A172 (cell line): ENCODE measurements at regions not wholly inside any gene's neighbourhood (a gene's known extent, or its start where the extent isn't known, plus 50 kb on each side); places are given as distances from the start of the nearest gene placed in this dataset.
A peak's percentile ranks its signal among the peaks of the same experiment; 100 is the strongest.
"Not testable (repeated sequence)": the region's sequence is repeated elsewhere in the genome, so short reads cannot be mapped to it uniquely, and the experiment has no call there.

Experiments used
- DNase-seq: peaks from one replicate; pipeline ENCODE4 v3.0.0-alpha.2; 2015; ENCODE audit warnings: low spot score

DNA sequence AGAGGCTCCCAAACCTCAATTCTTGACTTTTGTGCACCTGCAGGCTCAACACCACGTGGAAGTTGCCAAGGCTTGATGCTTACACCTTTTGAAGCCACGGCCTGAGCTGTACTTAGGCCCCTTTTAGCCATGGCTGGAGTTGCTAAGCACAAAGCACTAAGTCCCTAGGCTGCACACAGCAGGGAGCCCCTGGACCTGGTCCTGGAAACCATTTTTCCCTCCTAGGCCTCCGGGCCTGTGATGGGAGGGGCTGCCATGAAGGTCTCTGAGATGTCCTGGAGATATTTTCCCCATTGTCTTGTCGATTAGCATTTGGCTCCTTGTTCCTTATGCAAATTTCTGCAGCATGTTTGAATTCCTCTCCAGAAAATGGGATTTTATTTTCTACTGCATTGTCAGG, 247.1 kb upstream of the ARPP21 start:
- no peak for DNase-seq

DNA sequence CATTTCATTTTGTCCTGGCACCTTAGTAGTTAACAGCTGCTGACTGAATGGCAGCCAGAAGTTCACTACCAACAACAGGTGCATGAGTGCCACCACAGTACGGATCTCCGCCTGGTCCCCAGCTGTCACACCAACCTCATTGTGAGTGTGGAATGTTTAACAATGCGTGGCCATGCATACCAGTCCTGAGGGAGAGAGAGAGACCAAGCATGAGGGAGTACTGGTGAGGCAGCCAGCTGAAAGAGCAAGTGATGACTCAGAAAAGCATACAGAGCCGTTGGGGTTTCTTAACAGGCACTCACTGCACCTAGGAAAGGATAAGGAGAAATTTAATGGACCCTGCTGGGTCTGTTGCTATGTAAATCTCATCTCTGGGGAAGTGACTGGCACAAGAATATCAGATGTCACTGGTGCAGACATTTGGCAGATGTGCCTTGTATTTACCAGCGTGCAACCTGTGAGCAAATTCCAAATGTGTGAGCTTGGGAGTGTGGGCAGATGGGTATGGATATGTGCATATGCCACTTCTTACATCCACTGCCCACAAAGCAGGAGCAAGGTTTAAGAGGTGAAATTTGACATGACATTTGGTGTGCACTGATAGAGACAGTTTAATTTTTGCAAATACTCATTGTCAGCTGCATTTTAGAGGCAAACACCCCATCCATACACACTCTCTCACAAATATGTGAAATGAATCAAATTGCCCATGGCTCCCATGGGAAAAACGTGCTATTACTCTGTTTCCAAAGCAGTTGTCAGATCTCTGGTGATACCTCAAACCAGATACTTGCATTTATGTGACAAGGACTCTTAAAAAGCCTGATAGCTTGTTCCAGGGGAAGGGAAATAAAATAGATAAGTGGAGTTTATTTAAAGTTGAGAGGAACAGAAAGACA, 245.2 kb upstream of the ARPP21 start:
- no peak for DNase-seq

DNA sequence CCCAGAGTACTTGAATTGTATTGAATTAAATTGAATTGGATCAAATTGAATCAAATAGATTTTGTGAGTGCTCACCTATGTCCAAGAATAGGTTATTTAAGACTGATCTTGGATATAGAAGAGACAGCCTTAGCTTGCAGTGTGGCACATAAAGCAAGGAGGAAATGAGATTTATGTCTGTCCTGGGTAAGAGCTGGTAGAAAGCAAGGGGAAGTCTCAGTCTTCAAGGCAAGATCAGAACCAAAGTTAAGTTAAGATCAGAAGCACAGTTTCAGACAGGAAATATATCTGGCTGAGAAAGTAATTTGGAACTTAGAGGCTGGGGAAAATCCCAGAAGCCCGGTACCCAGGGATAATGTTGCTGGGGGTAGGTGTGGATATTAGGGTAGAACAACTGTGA, 244.4 kb upstream of the ARPP21 start:
- DNase-seq = no peak

DNA sequence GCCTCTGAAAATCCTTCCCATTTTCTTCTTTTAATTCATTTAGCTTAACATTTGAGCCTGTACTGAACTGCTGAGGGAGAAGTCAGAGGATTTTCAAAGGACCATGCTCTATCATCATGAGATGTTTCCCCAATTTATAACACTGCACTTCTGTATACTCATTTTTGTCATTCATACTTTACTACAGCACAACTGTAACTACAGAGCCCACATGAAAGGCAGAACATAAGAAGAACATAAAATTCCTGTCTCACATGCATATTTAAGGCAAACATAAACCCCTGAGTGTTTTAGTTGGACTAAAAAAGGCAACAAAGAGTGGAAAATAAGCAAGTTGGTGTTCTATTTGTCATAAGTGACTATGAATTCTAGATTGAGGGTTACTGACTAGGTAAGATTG, 237.7 kb upstream of the ARPP21 start:
- no peak for DNase-seq

DNA sequence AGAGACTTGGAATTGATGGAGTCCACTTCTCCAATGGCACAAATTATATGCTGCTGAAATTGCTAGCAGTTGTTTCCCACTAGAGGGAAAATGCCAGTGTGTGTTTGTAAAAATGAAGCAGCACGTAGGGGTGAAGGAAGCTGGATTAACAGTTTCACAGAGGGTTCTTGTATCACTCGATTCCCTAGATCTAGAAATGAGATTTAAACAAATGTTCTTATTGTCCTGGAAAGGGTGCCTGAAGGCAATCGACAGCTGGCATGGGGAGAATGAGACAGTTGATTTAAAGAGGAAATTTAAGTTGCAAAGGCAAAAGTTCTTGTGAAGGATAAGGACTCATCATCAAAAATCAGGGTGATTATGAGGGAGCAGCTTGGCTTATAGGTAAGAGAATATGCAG, 234.8 kb upstream of the ARPP21 start:
- no peak for DNase-seq

DNA sequence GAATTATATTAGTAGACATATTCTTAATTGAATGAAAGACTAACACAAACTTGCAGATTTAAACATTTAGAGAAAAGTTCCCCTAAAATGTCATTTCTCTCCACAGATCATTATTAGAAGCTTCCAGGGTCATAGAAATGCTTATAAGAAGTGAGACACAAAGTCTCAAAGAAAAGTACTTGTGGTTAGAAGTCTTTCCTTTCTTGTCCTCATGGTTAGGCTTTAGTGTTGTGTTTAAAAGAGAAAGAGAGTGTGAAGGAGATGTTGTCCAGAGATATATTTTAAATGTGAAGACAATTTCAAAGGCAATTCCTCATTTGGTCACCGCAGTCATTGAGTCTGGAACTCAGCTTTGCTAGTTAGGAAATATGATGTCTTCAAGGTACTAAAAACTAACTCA, 230.4 kb upstream of the ARPP21 start:
- no peak for DNase-seq

DNA sequence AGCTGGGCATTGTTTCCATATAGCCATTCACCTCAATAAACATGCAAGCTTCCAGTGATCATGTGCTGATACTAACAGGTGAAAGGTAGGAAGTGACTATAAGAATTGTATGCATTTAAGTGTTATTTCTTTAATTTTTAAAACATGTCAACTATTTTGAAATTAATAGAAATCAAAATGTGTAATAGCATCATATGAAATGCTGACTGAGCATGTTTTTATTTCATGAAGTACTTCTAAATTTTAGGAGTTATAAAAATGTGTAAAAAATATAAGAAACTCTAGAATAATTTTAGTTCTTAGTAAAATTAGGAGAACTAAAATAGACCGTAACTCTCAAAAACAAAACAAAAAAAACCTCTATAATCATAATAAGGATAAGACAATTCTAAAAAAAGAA, 229.3 kb upstream of the ARPP21 start:
- no peak for DNase-seq

DNA sequence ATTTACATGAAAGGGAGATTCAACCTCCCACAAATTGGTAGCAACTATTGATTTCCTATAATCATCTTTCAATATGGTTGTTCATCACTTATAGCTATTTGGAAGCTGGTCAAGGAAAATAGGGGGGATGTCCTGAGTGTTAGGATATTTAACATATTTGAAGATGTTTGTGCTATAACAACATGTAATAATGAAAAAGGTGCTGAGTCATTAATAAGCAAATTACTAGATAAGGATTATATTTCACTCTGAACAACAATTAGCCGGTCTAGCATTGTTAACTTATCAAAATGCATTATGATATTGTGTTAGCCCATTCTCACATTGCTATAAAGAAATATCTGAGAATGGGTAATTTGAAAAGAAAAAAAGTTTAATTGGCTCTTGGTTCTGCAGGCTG, 225.8 kb upstream of the ARPP21 start:
- no peak for DNase-seq

DNA sequence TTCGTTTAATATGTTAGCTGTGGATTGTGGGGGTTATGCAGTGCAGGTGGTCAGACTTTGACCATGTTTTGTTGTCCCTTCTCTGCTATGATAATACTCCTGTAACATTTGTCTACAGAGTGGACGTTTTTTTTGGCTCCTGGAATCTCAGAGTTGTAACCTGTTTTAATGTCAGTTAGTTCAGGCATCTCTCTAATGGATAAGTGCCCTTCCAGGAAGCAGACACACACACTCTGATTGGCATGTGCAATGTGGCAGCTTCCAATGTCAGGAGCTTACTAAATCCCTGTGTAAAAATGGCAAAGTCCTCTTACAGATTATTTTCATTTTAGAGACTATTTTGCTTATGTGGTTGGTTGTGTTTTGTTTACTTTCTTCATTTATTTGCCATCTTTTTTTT, 222.2 kb upstream of the ARPP21 start:
- no peak for DNase-seq

DNA sequence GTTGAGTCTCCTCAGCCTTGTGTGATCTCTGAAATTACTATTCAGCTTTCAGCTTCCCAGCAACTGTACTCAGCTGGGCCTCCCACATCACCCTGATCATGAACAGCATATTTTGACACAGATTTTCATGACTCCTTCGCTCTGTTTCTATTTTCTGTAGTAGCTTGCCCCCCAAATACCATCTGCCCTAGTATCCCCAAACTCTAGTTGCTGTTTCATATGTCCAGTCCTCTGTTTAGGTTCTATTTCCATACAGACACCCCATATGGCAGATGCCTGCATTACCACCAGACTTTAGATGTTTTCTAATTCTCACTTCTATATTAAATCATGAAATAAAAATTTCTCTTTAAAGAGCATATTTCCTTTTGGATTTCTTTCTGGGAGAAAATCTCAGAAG, 217.2 kb upstream of the ARPP21 start:
- no peak for DNase-seq

DNA sequence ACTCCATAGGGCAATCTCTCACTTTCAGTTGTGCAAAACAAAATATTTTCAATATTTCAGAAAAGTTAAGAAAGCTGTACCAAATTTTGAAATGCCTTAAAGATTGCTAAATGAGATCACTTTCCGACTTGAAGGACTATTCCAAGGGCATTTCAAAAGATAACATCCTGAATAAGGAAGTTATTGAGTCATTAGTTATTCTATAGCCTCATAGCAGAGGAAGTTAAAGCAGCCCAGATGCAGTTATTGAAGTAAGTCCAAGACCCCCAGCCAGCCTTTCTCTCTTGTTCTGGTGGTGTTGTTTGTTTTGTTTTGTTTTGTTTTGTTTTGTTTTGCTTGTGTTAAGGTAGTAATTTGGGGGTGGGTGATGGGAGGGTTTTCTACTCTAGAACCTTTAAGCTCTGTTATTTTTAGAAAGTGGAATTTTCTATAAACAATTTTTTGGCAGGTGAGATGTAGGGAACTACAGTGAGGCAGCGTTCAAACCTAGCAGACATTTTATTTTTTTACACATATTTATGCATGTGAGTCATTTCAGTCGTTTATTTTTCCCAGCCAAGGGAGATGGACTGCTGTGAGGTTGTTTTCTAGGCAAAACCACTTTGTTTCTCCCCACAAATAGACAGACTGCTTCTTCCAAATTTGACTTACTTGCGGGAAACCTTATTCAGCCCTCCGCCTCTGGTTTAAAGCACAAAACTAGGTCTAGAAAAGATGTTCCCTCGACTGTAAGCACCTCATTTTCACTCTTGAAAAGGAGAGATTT, 216.3 kb upstream of the ARPP21 start:
- peak; percentile 44 for DNase-seq

DNA sequence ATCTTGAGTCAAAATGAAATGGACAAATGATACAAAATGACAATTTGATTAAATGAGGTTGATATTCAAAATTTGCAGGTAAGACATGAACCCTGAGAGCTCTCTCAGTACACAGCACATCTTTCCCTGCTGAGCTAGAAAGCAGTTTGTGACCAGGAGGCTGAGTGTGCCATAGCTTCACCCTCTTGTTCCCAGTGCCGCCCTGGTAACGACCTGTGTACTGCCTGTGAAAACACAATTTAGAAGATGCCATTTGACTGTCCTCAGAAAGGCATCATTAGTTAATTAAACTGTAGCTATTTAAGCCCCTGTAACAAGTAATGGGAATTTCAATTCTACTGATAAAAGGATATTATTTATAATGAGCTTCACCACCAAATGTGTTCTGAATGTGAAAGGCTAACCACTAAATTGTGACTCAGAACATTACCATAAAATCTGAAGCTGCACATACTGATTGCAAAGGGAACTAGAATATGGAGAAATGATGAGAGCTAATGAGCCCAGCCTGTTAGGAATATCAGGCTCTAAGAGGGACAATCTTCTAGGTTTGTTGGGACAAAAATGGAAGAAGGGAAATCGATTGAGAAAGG, 212.9 kb upstream of the ARPP21 start:
- DNase-seq = peak; percentile 5

DNA sequence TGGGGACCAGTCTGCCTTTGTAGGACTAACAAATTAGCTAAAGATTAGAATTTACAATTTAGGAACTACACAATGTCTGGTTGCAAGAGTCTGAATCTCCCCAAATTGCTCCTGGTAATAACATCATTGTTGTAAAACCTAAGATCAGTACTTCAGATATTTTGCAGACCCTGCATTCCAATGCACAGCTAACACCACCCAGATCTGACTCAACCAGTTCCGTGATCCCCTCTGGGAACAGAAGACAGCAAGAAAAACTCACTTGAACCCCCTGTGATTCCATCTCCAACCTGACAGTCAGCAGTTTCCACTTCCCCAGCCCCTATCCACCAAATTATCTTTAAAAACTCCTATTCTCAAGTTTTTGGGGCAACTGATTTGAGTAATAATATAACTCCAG, 201.9 kb upstream of the ARPP21 start:
- DNase-seq = no peak

DNA sequence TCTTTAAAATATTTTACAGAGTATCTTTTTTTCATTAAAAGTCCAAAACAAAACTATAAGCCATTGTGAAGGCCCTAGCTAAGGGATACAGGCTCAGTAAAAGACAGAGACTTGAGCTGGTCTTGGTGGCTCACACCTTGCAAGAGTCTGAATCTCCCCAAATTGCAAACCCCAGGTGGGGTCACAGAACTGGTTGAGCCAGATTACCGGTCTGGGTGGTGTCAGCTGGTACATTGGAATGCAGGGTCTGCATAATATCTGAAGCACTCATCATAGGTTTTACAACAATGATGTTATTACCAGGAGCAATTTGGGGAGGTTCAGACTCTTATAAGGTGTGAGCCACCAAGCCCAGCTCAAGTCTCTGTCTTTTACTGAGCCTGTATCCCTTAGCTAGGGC, 201.2 kb upstream of the ARPP21 start:
- no peak for DNase-seq

DNA sequence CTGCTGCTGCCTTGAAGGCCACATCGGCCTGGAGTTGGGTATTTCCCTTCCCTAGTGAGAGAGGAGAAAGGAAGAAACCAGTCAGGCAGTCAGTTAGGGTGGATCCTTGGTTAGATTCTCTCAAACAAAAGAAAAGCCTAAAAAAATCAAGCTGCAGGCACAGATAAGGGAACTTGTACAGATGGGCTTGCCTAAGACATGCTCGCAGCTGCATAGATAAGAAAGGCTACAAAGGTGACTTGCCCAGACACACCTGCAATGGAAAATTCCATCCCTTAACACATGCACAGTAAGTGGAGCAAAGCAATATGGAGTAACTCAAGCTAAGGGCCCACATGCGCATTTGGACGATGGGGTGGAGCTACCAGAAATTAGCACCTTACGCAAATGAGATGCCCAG, 199.7 kb upstream of the ARPP21 start:
- no peak for DNase-seq

DNA sequence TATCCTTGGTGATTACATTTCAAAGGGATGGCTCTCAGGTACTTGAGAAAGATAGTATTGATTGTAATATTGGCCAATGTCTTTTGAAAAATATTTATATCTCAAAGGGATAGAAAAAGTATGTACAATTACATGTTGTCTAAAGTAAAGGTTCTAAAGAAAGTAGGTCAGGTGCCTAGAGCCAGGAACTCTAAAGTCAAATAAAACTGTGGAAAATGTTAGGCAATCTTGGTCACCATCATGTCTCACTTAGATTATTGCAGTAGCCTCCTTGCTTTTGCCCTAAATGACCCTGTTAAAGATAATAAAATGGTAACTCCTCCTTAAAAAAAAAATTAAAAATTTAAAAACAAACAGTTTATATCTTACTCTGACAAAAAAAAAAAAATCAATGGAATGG, 198.5 kb upstream of the ARPP21 start:
- DNase-seq = no peak

DNA sequence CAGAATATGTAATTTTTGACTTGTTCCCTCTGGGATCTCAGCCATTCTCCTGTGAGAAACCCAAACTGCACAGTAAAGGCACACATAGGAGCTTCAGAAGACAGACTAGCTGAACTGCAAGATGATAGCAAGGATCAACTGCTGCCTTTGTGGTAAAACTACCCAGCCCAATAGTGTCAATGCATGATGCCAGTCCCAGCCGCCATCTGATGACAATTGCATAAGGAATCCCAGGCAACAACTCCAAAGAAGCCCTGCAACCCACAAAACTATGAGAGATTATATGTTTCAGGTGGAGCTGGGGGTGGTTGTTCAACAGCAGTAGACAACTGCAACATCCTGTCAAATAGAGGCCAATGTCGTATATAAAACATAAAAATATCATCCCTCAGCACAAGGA, 192.4 kb upstream of the ARPP21 start:
- no peak for DNase-seq

DNA sequence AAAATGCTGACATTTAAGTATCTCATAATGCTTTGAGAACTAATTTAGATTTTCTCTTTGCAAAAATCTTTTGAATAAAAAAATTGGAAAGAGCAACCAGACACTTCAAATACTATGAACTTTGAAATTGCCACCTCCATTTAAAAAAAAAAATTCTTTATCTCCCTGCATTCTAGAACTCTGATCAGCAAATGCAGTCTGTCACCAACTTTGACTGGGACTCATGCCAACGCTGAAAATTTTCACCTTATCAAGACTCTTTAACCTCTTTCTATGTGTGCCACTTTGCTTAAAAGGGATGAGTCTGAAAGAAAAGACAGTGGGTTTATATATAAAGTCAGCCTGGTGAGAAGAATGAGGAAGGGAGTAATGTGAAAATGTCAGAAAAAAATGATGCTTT, 191.2 kb upstream of the ARPP21 start:
- no peak for DNase-seq

DNA sequence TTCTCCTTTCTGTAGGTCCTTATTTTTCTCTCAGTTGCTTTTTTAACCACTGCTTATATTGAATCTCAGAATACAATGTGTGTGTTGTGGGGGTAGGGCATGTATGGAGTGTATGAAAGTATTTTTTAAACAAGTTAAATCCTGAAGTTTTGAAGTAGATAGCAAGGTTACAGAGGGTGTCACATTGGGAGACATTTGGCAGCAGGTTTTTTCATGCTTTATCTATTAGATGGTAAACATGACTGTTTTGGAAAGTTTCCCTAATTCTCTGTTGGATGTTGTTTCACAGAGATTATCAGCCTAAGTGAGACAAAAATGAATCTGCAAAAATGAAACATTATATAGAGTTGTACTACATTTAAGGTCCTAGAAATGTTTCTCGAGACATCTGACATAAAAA, 190.6 kb upstream of the ARPP21 start:
- DNase-seq = no peak

DNA sequence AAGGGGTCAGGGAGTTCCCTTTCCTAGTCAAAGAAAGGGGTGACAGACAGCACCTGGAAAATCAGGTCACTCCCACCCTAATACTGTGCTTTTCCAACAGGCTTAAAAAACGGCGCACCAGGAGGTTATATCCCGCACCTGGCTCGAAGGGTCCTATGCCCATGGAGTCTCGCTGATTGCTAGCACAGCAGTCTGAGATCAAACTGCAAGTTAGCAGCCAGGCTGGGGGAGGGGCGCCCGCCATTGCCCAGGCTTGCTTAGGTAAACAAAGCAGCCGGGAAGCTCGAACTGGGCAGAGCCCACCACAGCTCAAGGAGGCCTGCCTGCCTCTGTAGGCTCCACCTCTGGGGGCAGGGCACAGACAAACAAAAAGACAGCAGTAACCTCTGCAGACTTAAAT, 184.5 kb upstream of the ARPP21 start:
- not testable (repeated sequence) for DNase-seq

DNA sequence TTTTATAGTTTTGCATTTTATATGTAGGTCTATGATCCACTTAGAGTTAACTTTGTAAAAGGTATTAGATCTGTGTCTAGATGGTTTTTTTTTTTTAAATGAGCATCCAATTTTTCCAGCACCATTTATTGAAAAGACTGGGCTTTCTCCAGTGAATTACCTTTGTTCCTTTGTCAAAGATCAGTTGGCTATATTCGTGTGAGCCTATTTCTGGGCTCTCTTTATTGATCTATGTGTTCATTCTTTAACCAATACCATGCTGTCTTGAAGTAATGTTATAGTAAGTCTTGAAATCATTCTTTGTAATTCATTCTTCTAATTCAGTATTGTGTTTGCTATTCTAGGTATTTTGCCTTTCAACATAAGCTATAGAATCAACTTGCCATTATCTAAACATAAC, 165.4 kb upstream of the ARPP21 start:
- DNase-seq = no peak

DNA sequence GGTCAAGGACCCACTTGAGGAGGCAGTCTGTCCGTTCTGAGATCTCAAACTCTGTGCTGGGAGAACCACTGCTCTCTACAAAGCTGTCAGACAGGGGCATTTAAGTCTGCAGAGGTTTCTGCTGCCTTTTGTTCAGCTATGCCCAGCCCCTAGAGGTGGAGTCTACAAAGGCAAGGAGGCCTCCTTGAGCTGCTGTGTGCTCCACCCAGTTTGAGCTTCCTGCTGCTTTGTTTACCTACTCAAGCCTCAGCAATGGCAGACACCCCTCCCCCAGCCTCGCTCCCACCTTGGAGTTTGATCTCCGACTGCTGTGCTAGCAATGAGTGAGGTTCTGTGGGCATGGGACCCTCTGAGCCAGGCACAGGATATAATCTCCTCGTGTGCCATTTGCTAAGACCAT, 156.8 kb upstream of the ARPP21 start:
- not testable (repeated sequence) for DNase-seq

DNA sequence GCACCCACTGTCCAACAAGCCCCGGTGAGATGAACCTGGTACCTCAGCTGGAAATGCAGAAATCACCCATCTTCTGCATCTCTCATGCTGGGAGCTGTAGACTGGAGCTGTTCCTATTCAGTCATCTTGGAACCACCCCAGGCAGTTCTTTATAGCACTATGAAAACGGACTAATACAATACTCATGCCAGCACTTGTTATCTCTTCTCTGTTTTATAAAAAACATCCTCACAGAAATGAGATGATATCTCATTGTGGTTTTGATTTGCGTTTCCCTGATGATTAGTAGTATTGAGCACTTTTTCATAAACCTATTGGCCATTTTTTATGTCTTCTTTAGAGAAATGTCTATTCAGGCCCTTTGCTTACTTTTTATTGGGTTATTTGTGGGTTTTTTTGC, 156.2 kb upstream of the ARPP21 start:
- DNase-seq = no peak
